ENCODE measurements at regions not wholly inside any gene's neighbourhood (a gene's known extent, or its start where the extent isn't known, plus 50 kb on each side); places are given as distances from the start of the nearest gene placed in this dataset.

- Histone ChIP-seq H3K27me3 (replicated peaks in 1 of 2; ENCODE audit: control insufficient read depth in 2 of 2, extremely low read depth in 1 of 2, insufficient read depth in 2 of 2, low read length in 1 of 2) (peaks cover 0 to 46% of the 10 kb centered on the region in 2 experiments), H3K27ac (ENCODE audit: low read length) (no peak overlapping the region), H3K9me3 (no peaks in the 10 kb centered on the region), H3K36me3 (ENCODE audit: control insufficient read depth in 2 of 2, extremely low read depth in 1 of 2, insufficient read depth in 1 of 2, low read length in 1 of 2) (no peaks in the 10 kb centered on the region), H3K4me3 (ENCODE audit: control insufficient read depth in 1 of 2, extremely low read depth in 1 of 2, low read length in 1 of 2) (no peak overlapping the region), H3K4me1 (ENCODE audit: control insufficient read depth in 1 of 2, extremely low read depth in 1 of 2, insufficient read depth in 2 of 2, low read length in 2 of 2) (peaks cover 0 to 17% of the 10 kb centered on the region in 2 experiments)
- ATAC-seq (replicated peaks in 1 of 4) (no peak), DNase-seq (no peak)
- peak overlapping the region in 1 of 2 donors; percentile 80 for H3K27ac Mint-ChIP-seq
- H3K36me3 Mint-ChIP-seq: no peaks in the 10 kb centered on the region
- H3K4me1 Mint-ChIP-seq: peaks cover 0 to 4% (median 0%) of the 10 kb centered on the region in 3 donors
- WGBS (ENCODE audit: insufficient coverage): 90% methylated on average over 9 of the region's 9 CpGs
- peaks cover 0 to 6% of the 10 kb centered on the region in 2 donors for H3K27me3 Mint-ChIP-seq
- H3K9me3 Mint-ChIP-seq: no peaks in the 10 kb centered on the region
- POLR2A ChIA-PET: no interaction called here
- H3K4me3 Mint-ChIP-seq: no peak overlapping the region
- CTCF ChIA-PET: no interaction called here
Observed at GRCh38 chr1:2865000-2865399, 63.5 kb upstream of the TTC34 start.

DNA sequence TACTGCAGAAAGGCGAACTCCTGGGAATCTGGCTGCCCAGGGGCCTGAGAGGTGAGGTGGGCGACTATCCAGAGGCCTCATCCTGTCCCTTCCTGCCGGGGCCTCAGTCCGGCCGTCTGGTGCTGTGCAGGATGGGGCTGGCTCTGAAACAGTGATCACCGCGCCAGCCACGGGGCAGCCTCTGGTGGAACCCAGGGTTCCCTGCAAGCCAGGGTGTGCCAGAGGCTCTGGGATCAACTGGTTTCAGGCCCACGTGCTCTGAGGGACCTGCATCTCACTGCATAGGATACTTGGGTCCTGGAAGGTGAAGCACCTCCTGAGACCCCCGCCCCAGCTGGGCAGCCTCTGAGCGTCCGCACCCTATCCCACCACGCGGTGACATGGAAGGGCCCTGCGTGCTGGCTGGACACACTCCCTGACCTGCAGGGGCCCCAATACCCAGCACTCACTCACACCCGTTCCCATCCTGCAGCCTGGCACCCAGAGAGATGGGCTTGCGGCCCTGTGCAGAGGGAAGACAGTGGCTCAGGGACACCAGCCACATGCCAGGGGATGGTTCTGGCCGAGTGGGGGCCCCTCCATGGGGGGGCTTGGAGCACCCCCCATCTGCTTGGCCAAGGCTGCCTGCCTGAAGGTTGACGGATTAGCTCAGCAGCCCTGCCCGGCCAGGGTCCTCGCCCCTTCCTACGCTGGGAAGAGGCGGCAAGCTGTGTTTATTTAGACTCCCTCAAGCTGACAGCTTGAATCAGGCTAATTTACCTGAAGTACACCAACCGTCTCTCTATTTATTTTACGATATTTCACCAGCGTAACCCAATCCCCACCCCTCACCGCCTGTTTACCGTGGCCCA is 64.3 kb upstream of the TTC34 start:
- WGBS (ENCODE audit: insufficient coverage): 87% methylated on average over 24 of the region's 28 CpGs
- Histone ChIP-seq H3K27me3 (replicated peaks in 1 of 2; ENCODE audit: control insufficient read depth in 2 of 2, extremely low read depth in 1 of 2, insufficient read depth in 2 of 2, low read length in 1 of 2) (peaks cover 0 to 46% of the 10 kb centered on the region in 2 experiments), H3K27ac (ENCODE audit: low read length) (no peak overlapping the region), H3K4me3 (ENCODE audit: control insufficient read depth in 1 of 2, extremely low read depth in 1 of 2, low read length in 1 of 2) (no peak overlapping the region), H3K36me3 (ENCODE audit: control insufficient read depth in 2 of 2, extremely low read depth in 1 of 2, insufficient read depth in 1 of 2, low read length in 1 of 2) (no peaks in the 10 kb centered on the region), H3K9me3 (no peaks in the 10 kb centered on the region), H3K4me1 (ENCODE audit: control insufficient read depth in 1 of 2, extremely low read depth in 1 of 2, insufficient read depth in 2 of 2, low read length in 2 of 2) (peaks cover 0 to 17% of the 10 kb centered on the region in 2 experiments)
- Mint-ChIP-seq H3K4me1 (peaks cover 0 to 4% (median 0%) of the 10 kb centered on the region in 3 donors), H3K36me3 (no peaks in the 10 kb centered on the region), H3K4me3 (no peak overlapping the region), H3K27me3 (peaks cover 0 to 6% of the 10 kb centered on the region in 2 donors), H3K9me3 (no peaks in the 10 kb centered on the region), H3K27ac (no peak overlapping the region)
- ChIA-PET POLR2A (no interaction called here), CTCF (no interaction called here)
- no peak for DNase-seq
- no peak for ATAC-seq (replicated peaks in 1 of 4)

GRCh38 chr1:2866422-2867086 is 65.1 kb upstream of the TTC34 start:
- H3K9me3 Mint-ChIP-seq: peaks cover 0 to 7% (median 4%) of the 10 kb centered on the region in 3 donors
- ATAC-seq (replicated peaks in 1 of 4) (no peak), DNase-seq (no peak)
- no peak overlapping the region for H3K4me3 Mint-ChIP-seq
- H3K27me3 ChIP-seq (replicated peaks in 1 of 2; ENCODE audit: control insufficient read depth in 2 of 2, extremely low read depth in 1 of 2, insufficient read depth in 2 of 2, low read length in 1 of 2): peaks cover 0 to 46% of the 10 kb centered on the region in 2 experiments
- no peaks in the 10 kb centered on the region for H3K36me3 Mint-ChIP-seq
- H3K36me3 ChIP-seq (ENCODE audit: control insufficient read depth in 2 of 2, extremely low read depth in 1 of 2, insufficient read depth in 1 of 2, low read length in 1 of 2): no peaks in the 10 kb centered on the region
- CTCF ChIA-PET: no interaction called here
- no peak overlapping the region for H3K27ac Mint-ChIP-seq
- peaks cover 0 to 17% of the 10 kb centered on the region in 2 experiments for H3K4me1 ChIP-seq (ENCODE audit: control insufficient read depth in 1 of 2, extremely low read depth in 1 of 2, insufficient read depth in 2 of 2, low read length in 2 of 2)
- POLR2A ChIA-PET: no interaction called here
- H3K27me3 Mint-ChIP-seq: peaks cover 0 to 6% of the 10 kb centered on the region in 2 donors
- WGBS (ENCODE audit: insufficient coverage): 78% methylated on average over 26 of the region's 26 CpGs
- no peaks in the 10 kb centered on the region for H3K9me3 ChIP-seq
- H3K4me3 ChIP-seq (ENCODE audit: control insufficient read depth in 1 of 2, extremely low read depth in 1 of 2, low read length in 1 of 2): no peak overlapping the region
- peaks cover 0 to 4% (median 0%) of the 10 kb centered on the region in 3 donors for H3K4me1 Mint-ChIP-seq
- H3K27ac ChIP-seq (ENCODE audit: low read length): no peak overlapping the region

DNA sequence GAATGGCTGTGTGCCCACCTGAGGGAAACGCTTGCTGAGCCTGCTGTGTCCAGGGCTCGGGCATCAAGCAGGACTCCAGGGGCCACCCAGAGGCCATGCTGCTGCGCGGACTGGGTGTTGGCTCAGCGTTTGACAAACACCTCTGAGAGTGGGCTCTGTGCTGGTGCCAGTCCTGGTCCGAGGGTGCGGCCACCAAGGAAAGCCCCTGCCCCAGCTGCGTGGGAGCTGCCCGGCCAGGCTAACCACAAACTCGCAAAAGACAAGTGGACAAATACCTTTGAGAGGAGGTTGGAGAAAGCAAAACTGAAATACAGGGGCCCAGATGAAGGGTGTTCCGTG is 65.6 kb upstream of the TTC34 start:
- no peaks in the 10 kb centered on the region for H3K9me3 ChIP-seq
- ChIA-PET POLR2A (no interaction called here), CTCF (no interaction called here)
- Mint-ChIP-seq H3K4me3 (no peak overlapping the region), H3K27ac (no peak overlapping the region), H3K27me3 (peaks cover 0 to 6% of the 10 kb centered on the region in 2 donors), H3K9me3 (peaks cover 0 to 8% (median 5%) of the 10 kb centered on the region in 3 donors), H3K36me3 (no peaks in the 10 kb centered on the region), H3K4me1 (peaks cover 0 to 4% (median 0%) of the 10 kb centered on the region in 3 donors)
- H3K27me3 ChIP-seq (replicated peaks in 1 of 2; ENCODE audit: control insufficient read depth in 2 of 2, extremely low read depth in 1 of 2, insufficient read depth in 2 of 2, low read length in 1 of 2): peaks cover 0 to 49% of the 10 kb centered on the region in 2 experiments
- H3K27ac ChIP-seq (ENCODE audit: low read length): no peak overlapping the region
- no peaks in the 10 kb centered on the region for H3K36me3 ChIP-seq (ENCODE audit: control insufficient read depth in 2 of 2, extremely low read depth in 1 of 2, insufficient read depth in 1 of 2, low read length in 1 of 2)
- no peak overlapping the region for H3K4me3 ChIP-seq (ENCODE audit: control insufficient read depth in 1 of 2, extremely low read depth in 1 of 2, low read length in 1 of 2)
- WGBS (ENCODE audit: insufficient coverage): 90% methylated on average over 10 of the region's 11 CpGs
- DNase-seq (no peak), ATAC-seq (replicated peaks in 1 of 4) (no peak)
- peaks cover 0 to 17% of the 10 kb centered on the region in 2 experiments for H3K4me1 ChIP-seq (ENCODE audit: control insufficient read depth in 1 of 2, extremely low read depth in 1 of 2, insufficient read depth in 2 of 2, low read length in 2 of 2)

DNA sequence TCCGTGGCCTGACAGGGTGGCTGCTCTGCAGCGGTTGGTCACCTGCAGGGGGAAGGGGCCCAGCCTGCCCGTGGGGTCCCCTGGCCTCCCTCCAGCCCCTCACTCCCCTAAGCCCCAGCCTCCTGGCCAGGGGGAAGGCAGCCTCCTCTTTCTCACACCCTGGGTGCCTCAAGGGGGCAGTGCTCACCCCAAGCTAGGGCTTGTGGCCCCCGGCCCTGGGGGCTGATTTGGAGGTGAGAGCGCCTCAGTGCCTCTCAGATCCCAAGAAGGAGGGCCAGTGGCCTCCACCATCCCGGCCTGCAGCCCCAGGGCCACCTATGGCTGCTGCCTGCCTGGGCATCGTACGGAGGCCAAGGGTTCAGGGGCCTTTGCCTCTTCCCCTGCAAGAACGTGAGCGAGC is 66.4 kb upstream of the TTC34 start:
- Mint-ChIP-seq H3K4me3 (no peak overlapping the region), H3K27me3 (peaks cover 0 to 6% of the 10 kb centered on the region in 2 donors), H3K4me1 (peaks cover 0 to 4% (median 0%) of the 10 kb centered on the region in 3 donors), H3K36me3 (no peaks in the 10 kb centered on the region), H3K27ac (no peak overlapping the region), H3K9me3 (peaks cover 0 to 8% (median 5%) of the 10 kb centered on the region in 3 donors)
- ChIA-PET CTCF (no interaction called here), POLR2A (no interaction called here)
- ATAC-seq (replicated peaks in 1 of 4) (no peak), DNase-seq (no peak)
- Histone ChIP-seq H3K27me3 (replicated peaks in 1 of 2; ENCODE audit: control insufficient read depth in 2 of 2, extremely low read depth in 1 of 2, insufficient read depth in 2 of 2, low read length in 1 of 2) (peaks cover 0 to 44% of the 10 kb centered on the region in 2 experiments), H3K4me1 (ENCODE audit: control insufficient read depth in 1 of 2, extremely low read depth in 1 of 2, insufficient read depth in 2 of 2, low read length in 2 of 2) (peaks cover 0 to 17% of the 10 kb centered on the region in 2 experiments), H3K27ac (ENCODE audit: low read length) (no peak overlapping the region), H3K9me3 (no peaks in the 10 kb centered on the region), H3K4me3 (ENCODE audit: control insufficient read depth in 1 of 2, extremely low read depth in 1 of 2, low read length in 1 of 2) (no peak overlapping the region), H3K36me3 (ENCODE audit: control insufficient read depth in 2 of 2, extremely low read depth in 1 of 2, insufficient read depth in 1 of 2, low read length in 1 of 2) (no peaks in the 10 kb centered on the region)
- WGBS (ENCODE audit: insufficient coverage): 71% methylated on average over 4 of the region's 10 CpGs

DNA sequence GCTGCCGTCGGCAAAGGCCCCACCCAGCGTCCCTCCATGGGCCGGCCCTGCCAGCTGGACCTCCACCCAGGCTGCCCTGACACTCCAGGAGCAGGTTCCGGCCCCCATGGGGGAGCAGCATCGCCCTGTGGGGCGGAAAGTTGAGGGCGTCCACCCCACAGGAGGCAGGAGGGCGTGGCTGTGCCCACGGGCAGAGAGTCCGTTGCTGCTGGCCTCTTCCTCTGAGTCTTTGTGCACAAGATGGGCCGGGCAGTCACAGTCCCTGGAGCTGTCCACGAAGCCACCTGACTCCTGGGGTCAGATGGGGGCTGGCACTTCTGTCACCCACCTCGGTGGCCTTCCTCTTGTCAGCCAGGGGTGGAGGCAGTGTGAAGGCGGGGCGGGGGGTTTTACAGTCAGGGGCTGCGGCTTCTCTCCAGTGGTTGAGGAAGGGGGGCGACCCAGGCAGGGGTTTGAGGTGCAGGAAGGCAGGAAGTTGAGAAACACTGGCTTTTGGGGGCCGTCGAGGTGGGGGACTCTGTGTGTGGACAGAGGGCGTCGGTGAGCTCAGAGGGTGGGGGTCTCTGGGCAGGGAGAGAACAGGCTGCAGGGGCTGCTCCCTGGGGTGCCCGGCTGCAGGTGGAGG is 67.2 kb upstream of the TTC34 start:
- no peaks in the 10 kb centered on the region for H3K36me3 ChIP-seq (ENCODE audit: control insufficient read depth in 2 of 2, extremely low read depth in 1 of 2, insufficient read depth in 1 of 2, low read length in 1 of 2)
- H3K9me3 Mint-ChIP-seq: peaks cover 0 to 8% (median 5%) of the 10 kb centered on the region in 3 donors
- ChIA-PET POLR2A (no interaction called here), CTCF (no interaction called here)
- peaks cover 0 to 6% of the 10 kb centered on the region in 2 donors for H3K27me3 Mint-ChIP-seq
- ATAC-seq (replicated peaks in 1 of 4) (peak in 1 of 4 experiments; percentile 20), DNase-seq (no peak)
- H3K4me3 ChIP-seq (ENCODE audit: control insufficient read depth in 1 of 2, extremely low read depth in 1 of 2, low read length in 1 of 2): no peak overlapping the region
- WGBS (ENCODE audit: insufficient coverage): 57% methylated on average over 19 of the region's 23 CpGs
- peaks cover 0 to 36% of the 10 kb centered on the region in 2 experiments for H3K27me3 ChIP-seq (replicated peaks in 1 of 2; ENCODE audit: control insufficient read depth in 2 of 2, extremely low read depth in 1 of 2, insufficient read depth in 2 of 2, low read length in 1 of 2)
- no peak overlapping the region for H3K4me3 Mint-ChIP-seq
- H3K9me3 ChIP-seq: no peaks in the 10 kb centered on the region
- no peak overlapping the region for H3K27ac Mint-ChIP-seq
- peaks cover 0 to 4% (median 0%) of the 10 kb centered on the region in 3 donors for H3K4me1 Mint-ChIP-seq
- H3K4me1 ChIP-seq (ENCODE audit: control insufficient read depth in 1 of 2, extremely low read depth in 1 of 2, insufficient read depth in 2 of 2, low read length in 2 of 2): peaks cover 0 to 8% of the 10 kb centered on the region in 2 experiments
- H3K36me3 Mint-ChIP-seq: no peaks in the 10 kb centered on the region
- no peak overlapping the region for H3K27ac ChIP-seq (ENCODE audit: low read length)
